ENCODE measurements at regions not wholly inside any gene's neighbourhood (a gene's known extent, or its start where the extent isn't known, plus 50 kb on each side); places are given as distances from the start of the nearest gene placed in this dataset.

GRCh38 chrX:46380148-46380752, 165.0 kb downstream of the ZNF674 start:
- no peak for TF ChIP-seq CTCF (IDR thresholded peaks at IDR 0.05)
- TF ChIP-seq EZH2 (IDR thresholded peaks at IDR 0.05), result no peak

All from neural progenitor cell (in vitro differentiated cells).